Activated CD4-positive, alpha-beta T cell treated with anti-CD3 and anti-CD28 coated beads, Interleukin-2, amount 10 ng/mL, durations not matched to agents 24 days and 14 days (primary cell): ENCODE measurements at regions not wholly inside any gene's neighbourhood (a gene's known extent, or its start where the extent isn't known, plus 50 kb on each side); places are given as distances from the start of the nearest gene placed in this dataset.

ENCODE experiments used
- DNase-seq: peaks from one replicate; pipeline ENCODE4 v3.0.0; 2022
- H3K27ac Mint-ChIP-seq: one replicate; pipeline ENCODE4 v1.8.0; 2022; ENCODE audit warnings: mild to moderate bottlenecking, mixed read lengths
- H3K27me3 Mint-ChIP-seq: one replicate; pipeline ENCODE4 v1.8.0; 2022; ENCODE audit warnings: mixed read lengths
- H3K36me3 Mint-ChIP-seq: one replicate; pipeline ENCODE4 v1.8.0; 2022; ENCODE audit warnings: low read depth, mild to moderate bottlenecking, mixed read lengths
- H3K4me1 Mint-ChIP-seq: one replicate; pipeline ENCODE4 v1.8.0; 2021; ENCODE audit warnings: mixed read lengths
- H3K4me3 Mint-ChIP-seq: one replicate; pipeline ENCODE4 v1.8.0; 2022; ENCODE audit warnings: mild to moderate bottlenecking, moderate library complexity, mixed read lengths
- H3K9me3 Mint-ChIP-seq: one replicate; pipeline ENCODE4 v1.8.0; 2021; ENCODE audit warnings: mixed read lengths
- intact Hi-C: fragments of 100-400 bp; cut with micrococcal nuclease; formaldehyde crosslinking; loops from one replicate; pipeline ENCODE4 v1.15.1; 2023

GRCh38 chr3:22885039-22885438 is 318.1 kb upstream of the UBE2E2 start:
- no peaks in the 10 kb centered on the region for H3K9me3 Mint-ChIP-seq
- no peak for DNase-seq
- H3K27ac Mint-ChIP-seq = no peak overlapping the region
- intact Hi-C loops = no loop called here
- H3K4me1 Mint-ChIP-seq = no peaks in the 10 kb centered on the region
- H3K36me3 Mint-ChIP-seq = no peaks in the 10 kb centered on the region
- no peak overlapping the region for H3K4me3 Mint-ChIP-seq
- no peaks in the 10 kb centered on the region for H3K27me3 Mint-ChIP-seq

- H3K9me3 Mint-ChIP-seq = no peaks in the 10 kb centered on the region
- no peaks in the 10 kb centered on the region for H3K36me3 Mint-ChIP-seq
- no peaks in the 10 kb centered on the region for H3K27me3 Mint-ChIP-seq
- H3K4me3 Mint-ChIP-seq = no peak overlapping the region
- H3K4me1 Mint-ChIP-seq = no peaks in the 10 kb centered on the region
- no peak for DNase-seq
- H3K27ac Mint-ChIP-seq = no peak overlapping the region
- intact Hi-C loops = no loop called here
These were observed 317.4 kb upstream of the UBE2E2 start for GRCh38 chr3:22885574-22886341.

- Mint-ChIP-seq H3K27ac (no peak overlapping the region), H3K27me3 (no peaks in the 10 kb centered on the region), H3K4me1 (no peaks in the 10 kb centered on the region), H3K9me3 (no peaks in the 10 kb centered on the region), H3K36me3 (no peaks in the 10 kb centered on the region), H3K4me3 (no peak overlapping the region)
- intact Hi-C loops = no loop called here
- no peak for DNase-seq
These were observed 316.6 kb upstream of the UBE2E2 start for GRCh38 chr3:22886439-22887068.

GRCh38 chr3:22887664-22888291 is 315.3 kb upstream of the UBE2E2 start:
- no peaks in the 10 kb centered on the region for H3K4me1 Mint-ChIP-seq
- H3K9me3 Mint-ChIP-seq = no peaks in the 10 kb centered on the region
- no peak overlapping the region for H3K27ac Mint-ChIP-seq
- DNase-seq = no peak
- no peak overlapping the region for H3K4me3 Mint-ChIP-seq
- intact Hi-C loops = no loop called here
- no peaks in the 10 kb centered on the region for H3K27me3 Mint-ChIP-seq
- H3K36me3 Mint-ChIP-seq = no peaks in the 10 kb centered on the region

GRCh38 chr3:22893101-22893500 is 310.0 kb upstream of the UBE2E2 start:
- H3K36me3 Mint-ChIP-seq = no peaks in the 10 kb centered on the region
- no peaks in the 10 kb centered on the region for H3K27me3 Mint-ChIP-seq
- no peak overlapping the region for H3K4me3 Mint-ChIP-seq
- intact Hi-C loops = no loop called here
- no peaks in the 10 kb centered on the region for H3K9me3 Mint-ChIP-seq
- no peak overlapping the region for H3K27ac Mint-ChIP-seq
- no peak for DNase-seq
- no peaks in the 10 kb centered on the region for H3K4me1 Mint-ChIP-seq

- intact Hi-C loops = no loop called here
- Mint-ChIP-seq H3K4me1 (no peaks in the 10 kb centered on the region), H3K9me3 (no peaks in the 10 kb centered on the region), H3K27ac (no peak overlapping the region), H3K27me3 (no peaks in the 10 kb centered on the region), H3K4me3 (no peak overlapping the region), H3K36me3 (no peaks in the 10 kb centered on the region)
- DNase-seq = no peak
These were observed 309.3 kb upstream of the UBE2E2 start for GRCh38 chr3:22893644-22894325.

GRCh38 chr3:22894865-22895264 is 308.3 kb upstream of the UBE2E2 start:
- no peaks in the 10 kb centered on the region for H3K36me3 Mint-ChIP-seq

GRCh38 chr3:22895671-22896070 is 307.5 kb upstream of the UBE2E2 start:
- Mint-ChIP-seq H3K27ac (no peak overlapping the region), H3K9me3 (no peaks in the 10 kb centered on the region), H3K4me1 (no peaks in the 10 kb centered on the region), H3K36me3 (no peaks in the 10 kb centered on the region), H3K27me3 (no peaks in the 10 kb centered on the region), H3K4me3 (no peak overlapping the region)
- no peak for DNase-seq
- intact Hi-C loops = no loop called here

More at GRCh38 chr3:22894865-22895264, 308.3 kb upstream of the UBE2E2 start:
- Mint-ChIP-seq H3K27me3 (no peaks in the 10 kb centered on the region), H3K4me1 (no peaks in the 10 kb centered on the region), H3K4me3 (no peak overlapping the region), H3K9me3 (no peaks in the 10 kb centered on the region), H3K27ac (no peak overlapping the region)
- DNase-seq = no peak
- intact Hi-C loops = no loop called here

GRCh38 chr3:22898558-22898957 is 304.6 kb upstream of the UBE2E2 start:
- no peak overlapping the region for H3K4me3 Mint-ChIP-seq
- intact Hi-C loops = no loop called here
- H3K4me1 Mint-ChIP-seq = no peaks in the 10 kb centered on the region
- H3K36me3 Mint-ChIP-seq = no peaks in the 10 kb centered on the region
- H3K27ac Mint-ChIP-seq = no peak overlapping the region
- H3K27me3 Mint-ChIP-seq = no peaks in the 10 kb centered on the region
- H3K9me3 Mint-ChIP-seq = no peaks in the 10 kb centered on the region
- no peak for DNase-seq

GRCh38 chr3:22899441-22899840 is 303.7 kb upstream of the UBE2E2 start:
- intact Hi-C loops = no loop called here
- H3K27ac Mint-ChIP-seq = no peak overlapping the region
- no peaks in the 10 kb centered on the region for H3K4me1 Mint-ChIP-seq
- DNase-seq = no peak
- H3K27me3 Mint-ChIP-seq = no peaks in the 10 kb centered on the region
- no peak overlapping the region for H3K4me3 Mint-ChIP-seq
- no peaks in the 10 kb centered on the region for H3K9me3 Mint-ChIP-seq
- no peaks in the 10 kb centered on the region for H3K36me3 Mint-ChIP-seq

GRCh38 chr3:22900296-22900695 is 302.8 kb upstream of the UBE2E2 start:
- intact Hi-C loops = no loop called here
- Mint-ChIP-seq H3K36me3 (no peaks in the 10 kb centered on the region), H3K9me3 (no peaks in the 10 kb centered on the region), H3K27me3 (no peaks in the 10 kb centered on the region), H3K4me1 (no peaks in the 10 kb centered on the region), H3K4me3 (no peak overlapping the region), H3K27ac (no peak overlapping the region)
- DNase-seq = no peak

- H3K36me3 Mint-ChIP-seq = no peaks in the 10 kb centered on the region
- no peaks in the 10 kb centered on the region for H3K9me3 Mint-ChIP-seq
- no peak for DNase-seq
- H3K27me3 Mint-ChIP-seq = no peaks in the 10 kb centered on the region
- no peak overlapping the region for H3K4me3 Mint-ChIP-seq
- intact Hi-C loops = no loop called here
- H3K4me1 Mint-ChIP-seq = no peaks in the 10 kb centered on the region
- no peak overlapping the region for H3K27ac Mint-ChIP-seq
These were observed 301.4 kb upstream of the UBE2E2 start for GRCh38 chr3:22901684-22902083.

GRCh38 chr3:22907161-22907780 is 295.9 kb upstream of the UBE2E2 start:
- intact Hi-C loops = no loop called here
- no peaks in the 10 kb centered on the region for H3K9me3 Mint-ChIP-seq
- H3K27ac Mint-ChIP-seq = no peak overlapping the region
- H3K4me3 Mint-ChIP-seq = no peak overlapping the region
- no peaks in the 10 kb centered on the region for H3K27me3 Mint-ChIP-seq
- no peak for DNase-seq
- no peaks in the 10 kb centered on the region for H3K36me3 Mint-ChIP-seq
- no peaks in the 10 kb centered on the region for H3K4me1 Mint-ChIP-seq

- Mint-ChIP-seq H3K36me3 (no peaks in the 10 kb centered on the region), H3K9me3 (no peaks in the 10 kb centered on the region), H3K4me3 (no peak overlapping the region), H3K4me1 (no peaks in the 10 kb centered on the region), H3K27ac (no peak overlapping the region), H3K27me3 (no peaks in the 10 kb centered on the region)
- intact Hi-C loops = no loop called here
- no peak for DNase-seq
These were observed 295.3 kb upstream of the UBE2E2 start for GRCh38 chr3:22907796-22908195.
